Activated naive CD4-positive, alpha-beta T cell treated with anti-CD3 and anti-CD28 coated beads, Interleukin-2, amount 50 U/mL, for 24 hours (primary cell): ENCODE measurements at regions not wholly inside any gene's neighbourhood (a gene's known extent, or its start where the extent isn't known, plus 50 kb on each side); places are given as distances from the start of the nearest gene placed in this dataset.

Source experiments
- H3K27ac Mint-ChIP-seq: one replicate; pipeline ENCODE4 v1.8.0; 2021; ENCODE audit warnings: mild to moderate bottlenecking, mixed read lengths
- H3K27me3 Mint-ChIP-seq: one replicate; pipeline ENCODE4 v1.8.0; 2021; ENCODE audit warnings: mixed read lengths
- H3K36me3 Mint-ChIP-seq: one replicate; pipeline ENCODE4 v1.8.0; 2021; ENCODE audit warnings: mixed read lengths
- H3K4me1 Mint-ChIP-seq: one replicate; pipeline ENCODE4 v1.8.0; 2021; ENCODE audit warnings: mixed read lengths
- H3K4me3 Mint-ChIP-seq: one replicate; pipeline ENCODE4 v1.8.0; 2021; ENCODE audit warnings: mild to moderate bottlenecking, mixed read lengths
- H3K9me3 Mint-ChIP-seq: one replicate; pipeline ENCODE4 v1.8.0; 2021; ENCODE audit warnings: mixed read lengths

- Mint-ChIP-seq H3K4me3 (no peak overlapping the region), H3K9me3 (no peaks in the 10 kb centered on the region), H3K4me1 (no peaks in the 10 kb centered on the region), H3K36me3 (no peaks in the 10 kb centered on the region), H3K27me3 (peaks cover 1% of the 10 kb centered on the region), H3K27ac (no peak overlapping the region)
Observed at GRCh38 chr18:32553174-32553573, 82.5 kb upstream of the GAREM1 start.

- H3K27me3 Mint-ChIP-seq = peaks cover 1% of the 10 kb centered on the region
- H3K4me3 Mint-ChIP-seq = no peak overlapping the region
- H3K36me3 Mint-ChIP-seq = no peaks in the 10 kb centered on the region
- no peaks in the 10 kb centered on the region for H3K4me1 Mint-ChIP-seq
- no peaks in the 10 kb centered on the region for H3K9me3 Mint-ChIP-seq
- H3K27ac Mint-ChIP-seq = no peak overlapping the region
Observed at GRCh38 chr18:32552421-32553030, 81.8 kb upstream of the GAREM1 start.

- H3K27me3 Mint-ChIP-seq = peaks cover 3% of the 10 kb centered on the region
- no peak overlapping the region for H3K4me3 Mint-ChIP-seq
Observed at GRCh38 chr18:32550963-32551362, 80.3 kb upstream of the GAREM1 start.

GRCh38 chr18:32549248-32550110 is 78.8 kb upstream of the GAREM1 start:
- no peaks in the 10 kb centered on the region for H3K4me1 Mint-ChIP-seq
- H3K27me3 Mint-ChIP-seq = peaks cover 4% of the 10 kb centered on the region
- H3K27ac Mint-ChIP-seq = no peak overlapping the region
- H3K4me3 Mint-ChIP-seq = no peak overlapping the region
- no peaks in the 10 kb centered on the region for H3K9me3 Mint-ChIP-seq
- no peaks in the 10 kb centered on the region for H3K36me3 Mint-ChIP-seq

More at GRCh38 chr18:32550963-32551362, 80.3 kb upstream of the GAREM1 start:
- H3K4me1 Mint-ChIP-seq = no peaks in the 10 kb centered on the region
- H3K9me3 Mint-ChIP-seq = no peaks in the 10 kb centered on the region
- peak overlapping the region; percentile 11 for H3K27ac Mint-ChIP-seq
- H3K36me3 Mint-ChIP-seq = no peaks in the 10 kb centered on the region

GRCh38 chr18:32548688-32549087 is 78.0 kb upstream of the GAREM1 start:
- Mint-ChIP-seq H3K36me3 (no peaks in the 10 kb centered on the region), H3K4me3 (no peak overlapping the region), H3K4me1 (no peaks in the 10 kb centered on the region), H3K9me3 (no peaks in the 10 kb centered on the region), H3K27me3 (peaks cover 4% of the 10 kb centered on the region), H3K27ac (no peak overlapping the region)

- H3K36me3 Mint-ChIP-seq = no peaks in the 10 kb centered on the region
- H3K9me3 Mint-ChIP-seq = no peaks in the 10 kb centered on the region
- H3K4me3 Mint-ChIP-seq = no peak overlapping the region
- peaks cover 4% of the 10 kb centered on the region for H3K27me3 Mint-ChIP-seq
- peaks cover 5% of the 10 kb centered on the region for H3K4me1 Mint-ChIP-seq
- H3K27ac Mint-ChIP-seq = no peak overlapping the region
Observed at GRCh38 chr18:32545631-32546030, 74.9 kb upstream of the GAREM1 start.

- Mint-ChIP-seq H3K4me3 (no peak overlapping the region), H3K27me3 (peaks cover 4% of the 10 kb centered on the region), H3K27ac (no peak overlapping the region), H3K36me3 (no peaks in the 10 kb centered on the region), H3K9me3 (no peaks in the 10 kb centered on the region), H3K4me1 (peaks cover 5% of the 10 kb centered on the region)
Observed at GRCh38 chr18:32544088-32544487, 73.4 kb upstream of the GAREM1 start.

GRCh38 chr18:32542221-32542798 is 71.6 kb upstream of the GAREM1 start:
- no peak overlapping the region for H3K27ac Mint-ChIP-seq
- peaks cover 4% of the 10 kb centered on the region for H3K27me3 Mint-ChIP-seq
- H3K36me3 Mint-ChIP-seq = no peaks in the 10 kb centered on the region
- H3K4me1 Mint-ChIP-seq = peaks cover 5% of the 10 kb centered on the region
- H3K4me3 Mint-ChIP-seq = no peak overlapping the region
- no peaks in the 10 kb centered on the region for H3K9me3 Mint-ChIP-seq

GRCh38 chr18:32530947-32531651 is 60.4 kb upstream of the GAREM1 start:
- Mint-ChIP-seq H3K27me3 (no peaks in the 10 kb centered on the region), H3K9me3 (no peaks in the 10 kb centered on the region), H3K36me3 (peaks cover 3% of the 10 kb centered on the region), H3K4me1 (peaks cover 29% of the 10 kb centered on the region), H3K27ac (peak overlapping the region; percentile 62), H3K4me3 (peak overlapping the region; percentile 58)

- no peaks in the 10 kb centered on the region for H3K27me3 Mint-ChIP-seq
- peaks cover 3% of the 10 kb centered on the region for H3K36me3 Mint-ChIP-seq
- H3K4me3 Mint-ChIP-seq = no peak overlapping the region
- H3K4me1 Mint-ChIP-seq = peaks cover 29% of the 10 kb centered on the region
- H3K27ac Mint-ChIP-seq = no peak overlapping the region
- H3K9me3 Mint-ChIP-seq = no peaks in the 10 kb centered on the region
Observed at GRCh38 chr18:32529722-32530420, 59.2 kb upstream of the GAREM1 start.

GRCh38 chr18:32520771-32521170 is 50.1 kb upstream of the GAREM1 start:
- Mint-ChIP-seq H3K27me3 (peaks cover 3% of the 10 kb centered on the region), H3K27ac (peak overlapping the region; percentile 56), H3K4me1 (no peaks in the 10 kb centered on the region), H3K9me3 (no peaks in the 10 kb centered on the region), H3K4me3 (no peak overlapping the region), H3K36me3 (no peaks in the 10 kb centered on the region)
